HCT116 (cell line): ENCODE measurements at regions not wholly inside any gene's neighbourhood (a gene's known extent, or its start where the extent isn't known, plus 50 kb on each side); places are given as distances from the start of the nearest gene placed in this dataset.

Source experiments
- ATAC-seq: fragments of 200-7000 bp; cut with Tn5 transposase; 2 replicates; pipeline ENCODE4 v1.9.1; 2020; ENCODE audit warnings: mild to moderate bottlenecking, moderate library complexity
- BruUV-seq: library from RNA; stranded (reverse); fragments of 400-500 nt; replicated peaks from 2 replicates; lab custom pipeline; 2021; lab: Mats Ljungman, UMichigan
- CTCF ChIA-PET: fragments of 300-600 bp; sonication (Branson Sonifier 250); formaldehyde crosslinking; loops from one replicate; lab custom pipeline; 2021; ENCODE audit warnings: antibody characterized with exemption; lab: Charles Lee
- POLR2A ChIA-PET: fragments of 300-600, 350-600 bp; sonication (Branson Sonifier 250); formaldehyde crosslinking; loops from one replicate; lab custom pipeline; 2021; ENCODE audit warnings: antibody characterized with exemption; lab: Charles Lee
- RAD21 ChIA-PET, 2 experiments: fragments of 300-600 bp; sonication (Branson Sonifier 250); formaldehyde crosslinking; loops; one replicate each; lab custom pipeline; 2023; ENCODE audit warnings: low total read pairs in 2 of 2; ENCODE audit not compliant: uncharacterized antibody in 2 of 2, unreplicated experiment in 2 of 2, low non-redundant PET in 1 of 2; lab: Charles Lee
- DNase-seq: peaks from one replicate; pipeline ENCODE4 v3.0.0-alpha.2; 2010; ENCODE audit warnings: low read depth, low spot score
- H2AFZ ChIP-seq: fragments of 200-600 bp; shearing (Covaris generic), sonication (generic); 2 replicates; pipeline ENCODE4 v1.6.1; 2017; ENCODE audit warnings: low read depth, mixed run types, mixed read lengths, antibody characterized with exemption, low read length; ENCODE audit not compliant: poor library complexity, severe bottlenecking
- H3K27ac ChIP-seq: 2 replicates; pipeline ENCODE4 v1.5.1; 2012; ENCODE audit warnings: low read depth, low read length
- H3K27me3 ChIP-seq: fragments of 200-600 bp; sonication (generic); 2 replicates; pipeline ENCODE4 v1.6.1; 2016; ENCODE audit warnings: mixed run types, low read length, mixed read lengths; ENCODE audit not compliant: insufficient read depth
- H3K36me3 ChIP-seq, 2 experiments: fragments of 200-500 bp in 1 of 2; fragments of 200-600 bp in 1 of 2; sonication (Bioruptor generic) in 1 of 2; sonication (generic) in 1 of 2; 2 replicates each; pipeline versions ENCODE4 v1.5.1 to v1.6.1; 2014 to 2016; ENCODE audit warnings: low read length in 2 of 2, inconsistent platforms in 1 of 2, mixed read lengths in 1 of 2, mixed run types in 1 of 2; ENCODE audit not compliant: insufficient read depth in 2 of 2, control insufficient read depth in 1 of 2
- H3K4me1 ChIP-seq, 2 experiments: fragments of 200-600 bp in 1 of 2; sonication (generic) in 1 of 2; 2 replicates each; pipeline versions ENCODE4 v1.5.1 to v1.6.1; 2012 to 2017; ENCODE audit warnings: low read length in 2 of 2, inconsistent platforms in 1 of 2, mild to moderate bottlenecking in 1 of 2, mixed read lengths in 1 of 2, mixed run types in 1 of 2, moderate library complexity in 1 of 2; ENCODE audit not compliant: insufficient read depth in 2 of 2, control insufficient read depth in 1 of 2
- H3K4me2 ChIP-seq: fragments of 200-600 bp; sonication (generic); 2 replicates; pipeline ENCODE4 v1.6.1; 2017; ENCODE audit warnings: mixed run types, low read length, mixed read lengths
- H3K4me3 ChIP-seq, 2 experiments: fragments of 200-600 bp in 1 of 2; sonication (generic) in 1 of 2; replicated peaks in 1 of 2; 2 replicates each; pipeline ENCODE4 v1.5.1; 2011 to 2016; ENCODE audit warnings: low read length in 2 of 2, control low read depth in 1 of 2, low read depth in 1 of 2, mild to moderate bottlenecking in 1 of 2, mixed read lengths in 1 of 2, mixed run types in 1 of 2
- H3K79me2 ChIP-seq: fragments of 200-600 bp; sonication (generic); 2 replicates; pipeline ENCODE4 v1.6.1; 2017; ENCODE audit warnings: mild to moderate bottlenecking, mixed run types, low read length, moderate library complexity, mixed read lengths; ENCODE audit not compliant: insufficient read depth
- H3K9ac ChIP-seq: fragments of 200-600 bp; sonication (generic); 2 replicates; pipeline ENCODE4 v1.6.1; 2016; ENCODE audit warnings: low read length, mixed read lengths
- H3K9me2 ChIP-seq: fragments of 200-600 bp; sonication (generic), shearing (Covaris generic); 2 replicates; pipeline ENCODE4 v1.6.1; 2017; ENCODE audit warnings: mixed run types, mild to moderate bottlenecking, moderate library complexity; ENCODE audit not compliant: insufficient read depth
- H3K9me3 ChIP-seq, 2 experiments: fragments of 200-500 bp in 1 of 2; fragments of 200-600 bp in 1 of 2; sonication (Bioruptor generic) in 1 of 2; sonication (generic) in 1 of 2; 2 replicates each; pipeline ENCODE4 v1.6.1; 2014 to 2017; ENCODE audit warnings: low read length in 2 of 2, mixed read lengths in 2 of 2, inconsistent platforms in 1 of 2, low read depth in 1 of 2, mild to moderate bottlenecking in 1 of 2, mixed run types in 1 of 2, moderate library complexity in 1 of 2; ENCODE audit not compliant: control insufficient read depth in 1 of 2, insufficient read depth in 1 of 2
- H4K20me1 ChIP-seq: fragments of 200-600 bp; sonication (generic), shearing (Covaris generic); 2 replicates; pipeline ENCODE4 v1.6.1; 2017; ENCODE audit warnings: mixed run types, mild to moderate bottlenecking, moderate library complexity; ENCODE audit not compliant: insufficient read depth
- EZH2 ChIP-seq: fragments of 200-600 bp; sonication (generic); IDR thresholded peaks from 2 replicates; pipeline ENCODE4 v1.6.1; 2017; ENCODE audit warnings: antibody characterized with exemption, mixed run types
- EZH2phosphoT487 ChIP-seq: fragments of 200-600 bp; IDR thresholded peaks from 2 replicates; pipeline ENCODE4 v1.6.1; 2018; ENCODE audit warnings: antibody characterized with exemption, borderline replicate concordance
- MAX ChIP-seq: IDR thresholded peaks from 2 replicates; pipeline ENCODE4 v1.6.1; 2012
- POLR2A ChIP-seq: IDR thresholded peaks from 2 replicates; pipeline ENCODE4 v1.7.0; 2011; ENCODE audit warnings: borderline replicate concordance; ENCODE audit not compliant: insufficient read depth, insufficient read length; ENCODE audit errors: extremely low read depth
- POLR2AphosphoS5 ChIP-seq: IDR thresholded peaks from 2 replicates; pipeline ENCODE4 v1.6.1; 2011; ENCODE audit warnings: mild to moderate bottlenecking, low read depth, low read length, moderate library complexity
- RAD21 ChIP-seq: IDR thresholded peaks from 2 replicates; pipeline ENCODE4 v1.6.1; 2012; ENCODE audit warnings: low read depth, mild to moderate bottlenecking
- YY1 ChIP-seq: IDR thresholded peaks from 2 replicates; pipeline ENCODE4 v1.6.1; 2011; ENCODE audit warnings: low read length, low read depth, moderate library complexity, mild to moderate bottlenecking; ENCODE audit not compliant: insufficient replicate concordance; ENCODE audit errors: extremely low read depth
- ZNF274 ChIP-seq: fragments of 200-500 bp; sonication (Bioruptor generic); IDR thresholded peaks from 2 replicates; pipeline ENCODE4 v1.6.1; 2014; ENCODE audit warnings: mild to moderate bottlenecking, low read depth, low read length, inconsistent platforms
- intact Hi-C: fragments of 100-400 bp; cut with micrococcal nuclease; formaldehyde crosslinking; loops from 2 replicates; pipeline ENCODE4 v1.10.0; 2022

GRCh38 chr3:79896086-79896485 is 128.3 kb upstream of the ROBO1 start:
- no peaks in the 10 kb centered on the region for H3K27me3 ChIP-seq
- RAD21 ChIA-PET: no interaction called here
- POLR2A ChIA-PET: no interaction called here

GRCh38 chr3:79887213-79887612 is 119.4 kb upstream of the ROBO1 start:
- DNase-seq (no peak), ATAC-seq (no peak)
- ChIA-PET POLR2A (no interaction called here), CTCF (no interaction called here), RAD21 (no interaction called here)
- Histone ChIP-seq H3K9me3 (peaks cover 15 to 16% of the 10 kb centered on the region in 2 experiments; a peak in 2 of 4 replicates), H3K9ac (no peak overlapping the region), H3K36me3 (no peaks in the 10 kb centered on the region), H3K4me3 (no peak overlapping the region), H3K9me2 (no peaks in the 10 kb centered on the region), H3K27me3 (no peaks in the 10 kb centered on the region), H3K79me2 (no peaks in the 10 kb centered on the region), H2AFZ (no peak overlapping the region), H3K4me2 (no peak overlapping the region), H3K27ac (no peak overlapping the region), H3K4me1 (no peaks in the 10 kb centered on the region), H4K20me1 (no peaks in the 10 kb centered on the region)
- intact Hi-C loops: no loop called here
- TF ChIP-seq EZH2 (no peak), POLR2A (no peak), YY1 (no peak), EZH2phosphoT487 (no peak)
- no TSS peak for BruUV-seq

More at GRCh38 chr3:79896086-79896485, 128.3 kb upstream of the ROBO1 start:
- Histone ChIP-seq H3K27ac (no peak overlapping the region), H3K9me2 (no peaks in the 10 kb centered on the region), H3K4me2 (no peak overlapping the region), H3K4me1 (no peaks in the 10 kb centered on the region), H3K9me3 (peaks cover 6 to 18% of the 10 kb centered on the region in 2 experiments; a peak in 3 of 4 replicates), H3K9ac (no peak overlapping the region), H2AFZ (no peak overlapping the region), H3K79me2 (no peaks in the 10 kb centered on the region), H3K36me3 (no peaks in the 10 kb centered on the region; a peak in 1 of 4 replicates), H3K4me3 (no peak overlapping the region), H4K20me1 (no peaks in the 10 kb centered on the region)
- ATAC-seq: no peak
- TF ChIP-seq ZNF274 (no peak), MAX (no peak), RAD21 (no peak), POLR2AphosphoS5 (no peak)
- CTCF ChIA-PET: no interaction called here
- intact Hi-C loops: no loop called here
- DNase-seq: no peak
- no TSS peak for BruUV-seq
